ENCODE measurements at regions not wholly inside any gene's neighbourhood (a gene's known extent, or its start where the extent isn't known, plus 50 kb on each side); places are given as distances from the start of the nearest gene placed in this dataset.
"Not testable (repeated sequence)": the region's sequence is repeated elsewhere in the genome, so short reads cannot be mapped to it uniquely, and the experiment has no call there.

DNA sequence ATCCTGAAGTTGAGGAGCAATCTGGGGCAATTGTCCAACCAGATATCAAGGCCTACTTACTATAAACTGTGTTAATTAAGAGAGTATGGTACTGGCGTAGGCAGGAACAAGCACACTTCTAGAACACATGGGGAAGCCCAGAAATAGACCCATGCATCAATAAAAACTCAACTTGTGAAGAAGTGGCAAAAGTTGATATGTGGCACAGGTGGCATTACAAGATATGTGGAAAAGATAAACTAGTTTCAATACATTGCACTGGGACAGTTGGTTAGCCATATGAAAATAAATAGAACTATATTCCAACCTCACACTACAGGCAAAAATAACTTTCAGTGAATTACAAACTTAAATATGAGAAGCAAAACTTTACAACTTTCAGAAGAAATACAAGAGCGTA, 828.7 kb upstream of the LRRN3 start:
- H3K36me3 Mint-ChIP-seq = no peaks in the 10 kb centered on the region
- no peaks in the 10 kb centered on the region for H3K4me1 Mint-ChIP-seq (ENCODE audit: low read depth in 2 of 2)
- H3K4me3 Mint-ChIP-seq = no peak overlapping the region
- no peak overlapping the region for H3K27ac Mint-ChIP-seq
- peaks cover 7% of the 10 kb centered on the region for H3K9me3 Mint-ChIP-seq
- DNase-seq (ENCODE audit: low spot score) (no peak), ATAC-seq (no peak)
- no peaks in the 10 kb centered on the region for H3K27me3 Mint-ChIP-seq

DNA sequence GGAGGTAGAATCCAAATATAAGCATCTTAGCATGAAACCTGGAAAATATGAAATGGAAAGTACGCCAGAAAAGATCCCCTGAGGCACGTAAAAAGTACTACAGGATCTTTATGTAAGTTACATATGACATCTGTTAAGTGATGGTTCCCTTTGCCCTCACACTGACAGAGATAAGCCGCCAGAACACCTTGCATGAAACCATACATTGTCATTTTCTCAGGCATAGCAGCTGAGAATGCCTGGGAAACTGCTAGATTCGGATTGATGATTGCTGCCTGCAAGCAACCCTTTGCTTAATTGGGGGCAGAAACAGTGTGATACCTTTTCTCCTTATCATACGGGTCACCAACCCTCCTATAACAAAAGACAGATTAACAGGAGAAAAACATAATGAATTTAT, 826.6 kb upstream of the LRRN3 start:
- H3K27me3 Mint-ChIP-seq = no peaks in the 10 kb centered on the region
- H3K36me3 Mint-ChIP-seq = peaks cover 4% of the 10 kb centered on the region
- no peaks in the 10 kb centered on the region for H3K4me1 Mint-ChIP-seq (ENCODE audit: low read depth in 2 of 2)
- no peak for DNase-seq (ENCODE audit: low spot score)
- no peak for ATAC-seq
- H3K9me3 Mint-ChIP-seq = peaks cover 6% of the 10 kb centered on the region
- H3K27ac Mint-ChIP-seq = no peak overlapping the region
- H3K4me3 Mint-ChIP-seq = no peak overlapping the region

DNA sequence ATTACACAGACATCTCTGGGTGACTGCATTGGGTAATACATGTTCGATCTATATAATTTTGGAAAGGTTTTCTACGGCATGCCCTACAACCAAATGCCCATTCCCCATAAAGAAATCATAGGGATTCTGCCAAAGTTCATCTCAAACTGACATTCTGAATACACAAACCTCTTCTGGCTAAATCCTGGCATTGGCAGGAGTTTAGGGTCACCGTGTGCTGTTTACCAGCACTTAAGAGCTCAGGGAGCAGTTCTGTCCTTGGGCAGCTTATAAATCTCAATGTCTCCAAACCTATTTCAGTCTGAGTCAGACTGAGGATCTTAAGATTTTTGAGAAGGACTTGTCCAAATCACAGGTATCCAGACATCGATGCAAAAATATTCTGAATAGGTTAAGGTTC, 809.6 kb upstream of the LRRN3 start:
- Mint-ChIP-seq H3K27ac (no peak overlapping the region), H3K27me3 (no peaks in the 10 kb centered on the region), H3K4me1 (ENCODE audit: low read depth in 2 of 2) (no peaks in the 10 kb centered on the region), H3K36me3 (no peaks in the 10 kb centered on the region), H3K4me3 (no peak overlapping the region), H3K9me3 (no peaks in the 10 kb centered on the region)
- DNase-seq (ENCODE audit: low spot score) (no peak), ATAC-seq (no peak)

DNA sequence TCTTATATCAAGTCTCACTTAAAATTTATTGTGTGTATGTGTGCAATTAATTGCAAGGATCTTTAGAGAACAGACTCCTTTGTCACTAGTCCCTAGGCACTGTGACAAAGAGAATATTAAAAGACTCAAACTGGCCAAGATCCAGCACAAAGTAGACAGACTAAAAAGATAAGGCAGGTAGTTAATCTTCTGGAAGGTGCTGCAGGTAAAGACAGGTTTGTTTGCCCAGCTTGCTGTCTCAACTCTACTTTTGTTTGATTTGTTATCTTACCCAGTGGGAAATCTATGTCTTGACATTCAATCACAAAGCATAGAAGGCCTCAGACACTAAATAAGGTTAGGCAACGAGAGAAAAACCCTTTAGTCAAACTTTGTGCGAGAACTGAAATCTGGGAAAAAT, 807.9 kb upstream of the LRRN3 start:
- Mint-ChIP-seq H3K4me1 (ENCODE audit: low read depth in 2 of 2) (no peaks in the 10 kb centered on the region), H3K27me3 (no peaks in the 10 kb centered on the region), H3K27ac (no peak overlapping the region), H3K36me3 (no peaks in the 10 kb centered on the region), H3K4me3 (no peak overlapping the region), H3K9me3 (no peaks in the 10 kb centered on the region)
- DNase-seq (ENCODE audit: low spot score) (no peak), ATAC-seq (no peak)

DNA sequence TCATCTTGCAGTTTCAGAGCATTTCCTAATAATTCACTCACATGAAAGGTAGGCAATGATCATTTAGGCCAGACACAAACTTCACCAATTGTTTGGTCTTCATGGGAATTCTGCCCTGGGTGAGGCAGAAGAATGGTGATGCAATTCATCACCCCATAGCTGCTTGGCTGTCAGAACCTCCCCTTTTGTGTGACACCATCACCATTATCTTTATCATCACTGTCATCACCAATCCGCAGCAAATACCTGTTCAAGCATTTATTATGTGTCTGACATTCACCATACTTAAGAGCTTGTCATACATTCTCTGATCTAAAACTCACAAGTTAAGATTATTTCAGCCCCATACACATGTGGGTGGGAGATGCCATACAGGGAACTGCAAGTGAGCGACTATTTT, 799.5 kb upstream of the LRRN3 start:
- ATAC-seq = no peak
- no peak overlapping the region for H3K27ac Mint-ChIP-seq
- H3K27me3 Mint-ChIP-seq = no peaks in the 10 kb centered on the region
- no peaks in the 10 kb centered on the region for H3K4me1 Mint-ChIP-seq (ENCODE audit: low read depth in 2 of 2)
- DNase-seq (ENCODE audit: low spot score) = no peak
- no peak overlapping the region for H3K4me3 Mint-ChIP-seq
- peaks cover 9% of the 10 kb centered on the region for H3K9me3 Mint-ChIP-seq
- H3K36me3 Mint-ChIP-seq = no peaks in the 10 kb centered on the region

DNA sequence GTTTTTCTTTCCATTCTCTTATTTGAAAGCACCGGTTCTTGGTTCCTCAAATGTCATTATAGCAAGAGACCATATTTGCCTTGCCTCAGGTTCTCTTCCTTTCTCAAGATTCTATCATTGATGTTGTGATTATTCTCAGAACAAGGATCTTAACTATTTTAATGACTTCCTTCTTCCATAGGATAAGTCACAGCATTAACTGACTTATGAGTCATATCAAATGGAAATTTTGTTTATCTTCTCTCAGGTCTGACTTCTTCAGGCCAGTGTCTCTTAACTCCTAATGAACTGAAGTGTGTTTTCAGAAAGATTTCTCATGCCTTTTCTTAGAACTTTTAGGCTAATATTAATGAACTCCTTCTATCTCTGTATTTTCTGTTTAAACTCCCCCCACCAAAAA, 794.6 kb upstream of the LRRN3 start:
- H3K4me3 Mint-ChIP-seq = no peak overlapping the region
- DNase-seq (ENCODE audit: low spot score) = no peak
- no peaks in the 10 kb centered on the region for H3K27me3 Mint-ChIP-seq
- no peak overlapping the region for H3K27ac Mint-ChIP-seq
- no peaks in the 10 kb centered on the region for H3K36me3 Mint-ChIP-seq
- peaks cover 9% of the 10 kb centered on the region for H3K9me3 Mint-ChIP-seq
- no peaks in the 10 kb centered on the region for H3K4me1 Mint-ChIP-seq (ENCODE audit: low read depth in 2 of 2)
- ATAC-seq = no peak

DNA sequence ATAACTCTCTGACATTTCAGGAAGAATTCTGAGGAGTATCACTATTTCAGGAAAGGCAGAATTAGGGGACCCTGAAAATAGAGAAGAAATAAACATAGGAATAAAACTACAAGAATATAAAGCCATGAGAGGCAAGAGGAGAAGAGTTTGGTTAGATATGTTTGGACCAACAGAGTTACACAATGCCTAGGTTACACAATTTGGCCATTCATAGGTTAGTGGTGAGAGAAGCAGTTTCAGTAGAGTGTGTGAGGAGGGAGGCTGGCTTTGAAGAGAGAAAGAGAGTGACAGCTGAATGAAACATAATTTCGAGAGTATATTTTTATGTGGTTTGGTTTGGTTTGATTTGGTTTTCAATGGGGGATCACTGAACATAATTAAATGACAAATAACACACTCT, 783.2 kb upstream of the LRRN3 start:
- H3K27me3 Mint-ChIP-seq = no peaks in the 10 kb centered on the region
- no peak overlapping the region for H3K4me3 Mint-ChIP-seq
- H3K4me1 Mint-ChIP-seq (ENCODE audit: low read depth in 2 of 2) = no peaks in the 10 kb centered on the region
- H3K36me3 Mint-ChIP-seq = peaks cover 10% of the 10 kb centered on the region
- peaks cover 15% of the 10 kb centered on the region for H3K9me3 Mint-ChIP-seq
- DNase-seq (ENCODE audit: low spot score) (no peak), ATAC-seq (no peak)
- no peak overlapping the region for H3K27ac Mint-ChIP-seq

DNA sequence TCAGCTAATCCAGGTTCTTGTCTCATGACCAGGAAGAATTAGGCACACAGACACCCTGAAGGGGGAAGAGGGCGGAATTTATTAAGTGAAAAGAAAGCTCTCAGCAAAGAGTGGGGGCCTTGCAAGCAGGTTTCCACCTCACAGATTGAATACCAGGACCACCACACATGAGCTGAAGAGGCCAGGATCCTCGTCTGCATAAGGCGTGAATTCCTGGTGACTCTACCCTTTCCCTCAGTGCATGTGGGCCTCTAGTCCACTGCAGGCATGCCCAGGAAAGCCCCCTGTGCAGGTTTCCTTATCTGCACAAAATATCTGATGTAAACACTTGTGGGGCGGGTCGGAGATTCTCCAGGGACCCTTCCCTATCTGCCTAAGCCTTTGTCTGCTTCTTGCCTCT, 782.1 kb upstream of the LRRN3 start:
- DNase-seq (ENCODE audit: low spot score) = no peak
- no peaks in the 10 kb centered on the region for H3K4me1 Mint-ChIP-seq (ENCODE audit: low read depth in 2 of 2)
- peaks cover 15% of the 10 kb centered on the region for H3K9me3 Mint-ChIP-seq
- ATAC-seq = no peak
- H3K4me3 Mint-ChIP-seq = no peak overlapping the region
- no peaks in the 10 kb centered on the region for H3K27me3 Mint-ChIP-seq
- no peak overlapping the region for H3K27ac Mint-ChIP-seq
- peaks cover 10% of the 10 kb centered on the region for H3K36me3 Mint-ChIP-seq

DNA sequence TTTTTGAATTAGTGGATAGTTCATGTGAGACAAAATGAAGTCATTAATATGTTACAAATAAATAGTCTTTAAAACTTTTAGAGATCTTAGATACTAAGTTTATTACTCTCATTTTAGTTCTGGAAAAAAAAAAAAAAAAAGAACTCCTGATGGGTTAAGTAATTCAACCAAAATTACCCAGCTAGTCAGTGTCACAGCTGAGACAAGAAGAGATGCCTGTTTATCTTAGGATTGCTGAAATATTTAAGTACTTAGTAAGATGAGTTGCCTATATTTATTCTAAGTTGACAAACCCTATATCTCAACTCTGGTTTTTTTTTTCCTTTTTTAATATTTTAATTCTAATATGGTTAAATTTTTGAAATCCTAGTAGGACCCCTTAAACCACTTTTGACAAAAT, 781.0 kb upstream of the LRRN3 start:
- H3K27ac Mint-ChIP-seq = no peak overlapping the region
- H3K4me3 Mint-ChIP-seq = no peak overlapping the region
- ATAC-seq (no peak), DNase-seq (ENCODE audit: low spot score) (no peak)
- peaks cover 10% of the 10 kb centered on the region for H3K36me3 Mint-ChIP-seq
- peaks cover 17% of the 10 kb centered on the region for H3K9me3 Mint-ChIP-seq
- H3K4me1 Mint-ChIP-seq (ENCODE audit: low read depth in 2 of 2) = no peaks in the 10 kb centered on the region
- H3K27me3 Mint-ChIP-seq = no peaks in the 10 kb centered on the region

DNA sequence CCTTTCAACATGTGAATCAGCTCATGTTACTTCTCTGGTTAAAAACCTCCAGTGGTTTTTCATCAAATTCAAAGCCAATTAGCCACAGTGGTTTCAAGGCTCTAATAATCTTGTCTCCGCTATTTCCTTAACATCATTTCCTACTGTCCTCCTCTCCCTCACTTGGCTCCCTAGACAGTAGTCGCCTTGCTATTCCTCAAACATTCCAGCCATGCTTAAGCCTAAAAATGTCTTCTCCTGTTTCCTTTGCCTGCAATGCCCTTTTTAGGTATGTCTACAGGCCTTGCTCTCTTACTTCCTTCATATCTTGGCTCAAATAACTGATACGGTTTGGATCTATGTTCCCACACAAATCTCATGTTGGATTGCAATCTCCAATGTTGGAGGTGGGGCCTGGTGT, 779.4 kb upstream of the LRRN3 start:
- Mint-ChIP-seq H3K27me3 (no peaks in the 10 kb centered on the region), H3K9me3 (peaks cover 21% of the 10 kb centered on the region), H3K4me1 (ENCODE audit: low read depth in 2 of 2) (no peaks in the 10 kb centered on the region), H3K27ac (no peak overlapping the region), H3K4me3 (no peak overlapping the region), H3K36me3 (peaks cover 13% of the 10 kb centered on the region)
- DNase-seq (ENCODE audit: low spot score) (no peak), ATAC-seq (no peak)

DNA sequence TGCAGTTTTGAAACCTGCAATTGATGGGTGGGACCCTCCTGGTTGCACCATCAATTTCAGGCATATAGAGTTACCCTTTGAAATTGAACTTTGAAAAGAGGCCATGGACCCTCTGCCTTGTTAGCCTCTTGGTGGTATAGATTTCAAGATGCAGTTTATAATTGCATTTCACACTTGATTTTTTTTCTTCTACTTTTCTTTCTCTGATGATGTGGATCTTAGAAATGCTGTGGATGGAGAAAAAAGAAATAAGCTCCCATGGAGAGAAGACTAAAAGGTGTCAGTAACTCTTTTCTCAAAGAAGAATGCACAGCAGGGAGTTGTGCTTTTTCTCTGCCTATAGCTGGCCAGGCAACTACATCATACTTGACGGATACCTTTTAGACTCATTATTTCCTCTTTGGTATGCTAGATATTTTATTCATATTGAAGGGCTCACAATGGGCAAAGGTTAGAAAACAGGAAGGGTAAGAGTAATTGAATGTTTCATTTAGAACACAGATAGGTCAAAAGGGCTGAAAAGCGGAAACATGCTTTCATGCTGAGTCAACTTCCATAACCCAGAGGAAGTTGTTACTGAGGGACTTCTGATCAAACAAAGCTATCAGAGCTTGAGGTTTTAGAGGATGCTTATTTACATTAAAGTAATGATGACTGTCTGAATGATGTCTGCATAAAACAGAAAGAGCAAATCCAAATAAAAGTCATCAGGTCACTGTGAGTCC, 773.2 kb upstream of the LRRN3 start:
- Mint-ChIP-seq H3K9me3 (peaks cover 26% of the 10 kb centered on the region), H3K4me1 (ENCODE audit: low read depth in 2 of 2) (no peaks in the 10 kb centered on the region), H3K36me3 (peaks cover 10% of the 10 kb centered on the region), H3K27ac (no peak overlapping the region), H3K27me3 (no peaks in the 10 kb centered on the region), H3K4me3 (no peak overlapping the region)
- DNase-seq (ENCODE audit: low spot score) (no peak), ATAC-seq (no peak)

DNA sequence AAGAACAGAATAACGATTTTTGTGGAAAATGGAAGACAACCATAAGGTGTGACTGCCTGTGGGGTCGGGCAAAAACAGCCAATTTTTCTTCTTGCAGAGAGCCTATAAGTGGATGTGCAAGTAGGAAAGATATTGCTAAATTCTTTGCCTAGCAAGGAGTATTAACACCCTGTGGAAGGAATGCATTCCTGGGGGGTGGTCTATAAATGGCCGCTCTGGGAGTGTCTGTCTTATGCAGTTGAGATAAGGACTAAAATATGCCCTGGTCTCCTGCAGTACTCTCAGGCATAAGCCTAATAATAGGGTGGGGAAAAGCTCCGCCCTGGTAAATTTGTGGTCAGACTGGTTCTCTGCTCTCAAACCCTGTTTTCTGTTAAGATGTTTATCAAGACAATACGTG, 770.6 kb upstream of the LRRN3 start:
- H3K27ac Mint-ChIP-seq; H3K36me3 Mint-ChIP-seq; ATAC-seq; H3K4me3 Mint-ChIP-seq; H3K4me1 Mint-ChIP-seq (ENCODE audit: low read depth in 2 of 2); DNase-seq (ENCODE audit: low spot score); H3K27me3 Mint-ChIP-seq: not testable (repeated sequence)
- H3K9me3 Mint-ChIP-seq = peaks cover 21% of the 10 kb centered on the region

DNA sequence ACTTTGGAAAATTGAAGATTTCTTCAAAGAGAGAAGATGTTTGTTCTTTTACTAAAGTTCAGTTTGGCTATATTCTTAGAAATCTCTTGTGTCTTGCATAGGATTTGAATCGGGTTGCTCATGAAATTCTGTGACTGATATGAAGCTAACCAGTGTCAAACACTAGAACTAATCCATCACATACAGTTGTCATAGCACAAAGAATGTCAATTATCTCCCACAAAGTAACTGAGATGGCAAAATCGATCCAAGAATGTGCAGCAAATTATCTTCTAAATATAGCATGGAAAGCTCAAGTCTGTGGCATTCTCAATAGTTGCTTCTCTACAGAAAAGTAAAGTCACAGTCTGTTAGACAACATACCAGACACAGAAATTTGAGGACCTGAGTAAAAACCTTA, 768.1 kb upstream of the LRRN3 start:
- Mint-ChIP-seq H3K4me1 (ENCODE audit: low read depth in 2 of 2) (no peaks in the 10 kb centered on the region), H3K9me3 (peaks cover 17% of the 10 kb centered on the region), H3K27me3 (no peaks in the 10 kb centered on the region), H3K27ac (no peak overlapping the region), H3K4me3 (no peak overlapping the region), H3K36me3 (peaks cover 5% of the 10 kb centered on the region)
- DNase-seq (ENCODE audit: low spot score) (no peak), ATAC-seq (no peak)

DNA sequence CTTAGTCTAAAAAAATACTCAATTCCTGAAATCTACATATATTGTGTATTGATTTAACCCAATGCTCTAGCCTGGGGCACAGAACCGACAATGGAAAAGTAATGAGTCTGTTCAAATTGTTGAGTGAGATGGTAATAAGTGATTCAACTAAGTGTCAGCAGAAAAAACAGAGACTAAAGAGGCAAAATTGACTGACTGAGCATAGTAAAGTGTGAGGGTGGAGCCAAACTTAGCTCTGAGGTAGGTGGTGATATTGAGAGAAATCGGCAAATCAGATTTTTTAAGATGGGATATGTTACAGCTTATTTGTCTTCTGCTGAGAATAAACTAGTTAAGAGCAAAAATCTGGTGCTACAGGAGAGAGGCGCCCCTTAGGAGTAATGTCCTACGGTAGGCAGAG, 764.0 kb upstream of the LRRN3 start:
- H3K27me3 Mint-ChIP-seq = no peaks in the 10 kb centered on the region
- H3K36me3 Mint-ChIP-seq = peaks cover 5% of the 10 kb centered on the region
- no peaks in the 10 kb centered on the region for H3K4me1 Mint-ChIP-seq (ENCODE audit: low read depth in 2 of 2)
- no peak overlapping the region for H3K4me3 Mint-ChIP-seq
- no peak for DNase-seq (ENCODE audit: low spot score)
- ATAC-seq = no peak
- H3K27ac Mint-ChIP-seq = no peak overlapping the region
- peaks cover 21% of the 10 kb centered on the region for H3K9me3 Mint-ChIP-seq

DNA sequence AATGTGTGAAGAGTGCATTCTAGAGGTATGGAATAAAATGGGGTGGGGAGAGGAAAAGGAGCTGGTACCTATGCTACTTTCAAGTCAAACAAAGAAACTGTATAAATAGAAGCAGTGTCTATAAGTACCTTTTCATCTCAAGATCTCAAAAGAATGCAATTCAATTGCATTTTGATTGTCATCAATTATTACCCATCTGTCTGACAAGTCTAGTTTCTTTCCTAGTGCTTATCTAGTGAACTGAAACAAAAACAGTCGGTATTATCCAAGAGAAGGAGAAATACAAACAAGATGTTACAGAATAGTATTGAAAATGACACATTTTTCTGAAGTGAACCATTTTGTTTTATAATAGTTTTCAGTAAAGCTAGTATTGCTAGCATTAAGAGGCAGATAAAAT, 754.5 kb upstream of the LRRN3 start:
- no peak overlapping the region for H3K4me3 Mint-ChIP-seq
- no peaks in the 10 kb centered on the region for H3K36me3 Mint-ChIP-seq
- DNase-seq (ENCODE audit: low spot score) (no peak), ATAC-seq (no peak)
- H3K27ac Mint-ChIP-seq = no peak overlapping the region
- peaks cover 15% of the 10 kb centered on the region for H3K9me3 Mint-ChIP-seq
- H3K4me1 Mint-ChIP-seq (ENCODE audit: low read depth in 2 of 2) = no peaks in the 10 kb centered on the region
- H3K27me3 Mint-ChIP-seq = no peaks in the 10 kb centered on the region
